SU-DHL-6 (cell line): ENCODE measurements at regions not wholly inside any gene's neighbourhood (a gene's known extent, or its start where the extent isn't known, plus 50 kb on each side); places are given as distances from the start of the nearest gene placed in this dataset.

ENCODE experiments used
- H2AFZ ChIP-seq: fragments of 200-600 bp; sonication (generic); 2 replicates; pipeline ENCODE4 v1.6.1; 2014; ENCODE audit warnings: low read depth, mild to moderate bottlenecking, moderate library complexity, mixed read lengths, antibody characterized with exemption, low read length; ENCODE audit not compliant: severe bottlenecking
- H3F3A ChIP-seq: fragments of 200-600 bp; shearing (Covaris generic); 2 replicates; pipeline ENCODE4 v1.6.0; 2016; ENCODE audit warnings: antibody characterized with exemption, mild to moderate bottlenecking; ENCODE audit not compliant: insufficient read depth
- H3K27ac ChIP-seq: fragments of 200-600 bp; sonication (generic); 2 replicates; pipeline ENCODE4 v1.5.1; 2016; ENCODE audit warnings: low read depth, mild to moderate bottlenecking, low read length, moderate library complexity, mixed read lengths
- H3K27me3 ChIP-seq: fragments of 200-600 bp; sonication (generic), shearing (Covaris generic); 2 replicates; pipeline ENCODE4 v1.6.0; 2014; ENCODE audit warnings: mild to moderate bottlenecking, low read length
- H3K36me3 ChIP-seq: fragments of 200-600 bp; sonication (generic); 2 replicates; pipeline ENCODE4 v1.6.1; 2014; ENCODE audit warnings: mild to moderate bottlenecking, low read length, mixed read lengths
- H3K4me2 ChIP-seq: fragments of 300-600, 200-600 bp; shearing (Covaris generic), sonication (generic); 2 replicates; pipeline ENCODE4 v1.6.0; 2014; ENCODE audit warnings: low read length, low read depth, mild to moderate bottlenecking; ENCODE audit not compliant: poor library complexity, severe bottlenecking
- H3K4me3 ChIP-seq: fragments of 200-600 bp; sonication (generic); 2 replicates; pipeline ENCODE4 v1.5.1; 2014; ENCODE audit warnings: antibody characterized with exemption, low read length, mild to moderate bottlenecking, mixed read lengths; ENCODE audit not compliant: insufficient read depth, poor library complexity, severe bottlenecking
- H3K79me2 ChIP-seq: fragments of 200-600 bp; sonication (generic); 2 replicates; pipeline ENCODE4 v1.6.1; 2014; ENCODE audit warnings: mild to moderate bottlenecking, low read length, moderate library complexity; ENCODE audit not compliant: insufficient read depth
- H3K9ac ChIP-seq: fragments of 200-600 bp; sonication (generic); 2 replicates; pipeline ENCODE4 v1.7.0; 2014; ENCODE audit warnings: mild to moderate bottlenecking, low read length
- H3K9me2 ChIP-seq: fragments of 200-600 bp; sonication (generic); replicated peaks from 2 replicates; pipeline ENCODE4 v1.6.1; 2014; ENCODE audit warnings: low read length; ENCODE audit not compliant: insufficient read depth
- H3K9me3 ChIP-seq: fragments of 200-600 bp; sonication (generic); 2 replicates; pipeline ENCODE4 v1.6.1; 2014; ENCODE audit warnings: low read length, mixed read lengths; ENCODE audit not compliant: insufficient read depth
- H4K20me1 ChIP-seq: fragments of 200-600 bp; sonication (generic); 2 replicates; pipeline ENCODE4 v1.6.1; 2014; ENCODE audit warnings: low read depth, mild to moderate bottlenecking, antibody characterized with exemption, low read length, moderate library complexity, mixed read lengths
- EZH2phosphoT487 ChIP-seq: fragments of 200-600 bp; sonication (generic), shearing (Covaris generic); conservative IDR thresholded peaks from 2 replicates; pipeline ENCODE4 v1.6.1; 2018; ENCODE audit warnings: mild to moderate bottlenecking, antibody characterized with exemption, low read length, moderate library complexity, mixed read lengths
- TF ChIP-seq, protein P1 (sequence below): fragments of 200-600 bp; sonication (generic); IDR thresholded peaks from one replicate; pipeline ENCODE4 v1.5.1; 2017; ENCODE audit warnings: antibody characterized with exemption, mild to moderate bottlenecking, low read length, moderate library complexity; ENCODE audit not compliant: insufficient read depth, poor library complexity, severe bottlenecking

DNA sequence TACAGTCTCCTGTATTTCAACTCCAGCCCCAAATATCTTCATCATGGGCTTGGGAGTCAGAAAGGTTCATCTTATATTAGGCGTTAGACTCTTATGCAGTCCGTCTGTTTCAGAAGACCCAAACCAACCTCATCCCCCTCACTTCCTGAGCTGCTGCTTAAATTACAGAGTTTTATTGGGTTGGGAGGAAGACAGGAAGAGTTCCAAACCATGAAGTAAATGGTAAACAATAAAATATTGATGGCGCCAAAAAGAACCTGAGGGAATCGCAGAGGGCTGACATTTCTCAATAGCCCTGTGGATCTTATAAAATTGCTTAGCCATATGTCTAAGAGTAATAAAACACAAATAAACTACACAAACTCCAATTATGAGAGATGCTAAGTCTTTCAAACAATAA is 116.9 kb upstream of the C3orf80 start:
- H3K9me3 ChIP-seq: no peaks in the 10 kb centered on the region
- no peak overlapping the region for H3K4me3 ChIP-seq
- no peak overlapping the region for H2AFZ ChIP-seq
- H3K4me2 ChIP-seq: no peak overlapping the region
- no peaks in the 10 kb centered on the region for H3K27me3 ChIP-seq
- H3K79me2 ChIP-seq: no peaks in the 10 kb centered on the region
- H3K9me2 ChIP-seq: no peaks in the 10 kb centered on the region
- H3K36me3 ChIP-seq: no peaks in the 10 kb centered on the region
- TF ChIP-seq, protein P1, sequence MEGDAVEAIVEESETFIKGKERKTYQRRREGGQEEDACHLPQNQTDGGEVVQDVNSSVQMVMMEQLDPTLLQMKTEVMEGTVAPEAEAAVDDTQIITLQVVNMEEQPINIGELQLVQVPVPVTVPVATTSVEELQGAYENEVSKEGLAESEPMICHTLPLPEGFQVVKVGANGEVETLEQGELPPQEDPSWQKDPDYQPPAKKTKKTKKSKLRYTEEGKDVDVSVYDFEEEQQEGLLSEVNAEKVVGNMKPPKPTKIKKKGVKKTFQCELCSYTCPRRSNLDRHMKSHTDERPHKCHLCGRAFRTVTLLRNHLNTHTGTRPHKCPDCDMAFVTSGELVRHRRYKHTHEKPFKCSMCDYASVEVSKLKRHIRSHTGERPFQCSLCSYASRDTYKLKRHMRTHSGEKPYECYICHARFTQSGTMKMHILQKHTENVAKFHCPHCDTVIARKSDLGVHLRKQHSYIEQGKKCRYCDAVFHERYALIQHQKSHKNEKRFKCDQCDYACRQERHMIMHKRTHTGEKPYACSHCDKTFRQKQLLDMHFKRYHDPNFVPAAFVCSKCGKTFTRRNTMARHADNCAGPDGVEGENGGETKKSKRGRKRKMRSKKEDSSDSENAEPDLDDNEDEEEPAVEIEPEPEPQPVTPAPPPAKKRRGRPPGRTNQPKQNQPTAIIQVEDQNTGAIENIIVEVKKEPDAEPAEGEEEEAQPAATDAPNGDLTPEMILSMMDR: no peak
- no peak for TF ChIP-seq EZH2phosphoT487
- no peak overlapping the region for H3K9ac ChIP-seq
- no peaks in the 10 kb centered on the region for H4K20me1 ChIP-seq
- H3F3A ChIP-seq: no peaks in the 10 kb centered on the region
- H3K27ac ChIP-seq: no peak overlapping the region

DNA sequence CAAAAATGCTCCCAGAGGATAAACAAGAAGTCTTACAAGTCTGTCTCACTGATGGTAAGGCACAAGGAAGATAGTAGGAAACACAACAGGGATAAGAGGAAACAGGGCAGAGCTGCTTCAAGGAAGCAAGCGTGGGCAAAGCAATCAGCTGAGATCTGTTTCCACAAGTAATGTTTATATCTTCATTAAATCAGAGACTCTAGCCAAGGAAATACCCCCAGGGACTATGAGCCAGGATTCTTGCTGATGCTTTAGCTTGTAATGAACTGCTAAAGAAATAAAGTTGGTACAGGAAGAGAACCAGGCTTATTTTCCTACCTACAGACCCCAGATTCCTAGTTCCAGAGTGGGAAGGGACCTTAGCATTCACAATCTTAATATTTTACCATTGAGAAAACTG is 112.7 kb upstream of the C3orf80 start:
- Histone ChIP-seq H2AFZ (no peak overlapping the region), H4K20me1 (no peaks in the 10 kb centered on the region), H3K4me3 (no peak overlapping the region), H3K27me3 (no peaks in the 10 kb centered on the region), H3K79me2 (no peaks in the 10 kb centered on the region), H3K9me3 (no peaks in the 10 kb centered on the region), H3F3A (no peaks in the 10 kb centered on the region), H3K9me2 (0 out of 2 replicates have a peak, but pooled peaks cover 3% of the 10 kb centered on the region), H3K36me3 (no peaks in the 10 kb centered on the region), H3K4me2 (no peak overlapping the region), H3K9ac (no peak overlapping the region), H3K27ac (no peak overlapping the region)
- TF ChIP-seq EZH2phosphoT487: no peak
- TF ChIP-seq, protein P1: no peak

DNA sequence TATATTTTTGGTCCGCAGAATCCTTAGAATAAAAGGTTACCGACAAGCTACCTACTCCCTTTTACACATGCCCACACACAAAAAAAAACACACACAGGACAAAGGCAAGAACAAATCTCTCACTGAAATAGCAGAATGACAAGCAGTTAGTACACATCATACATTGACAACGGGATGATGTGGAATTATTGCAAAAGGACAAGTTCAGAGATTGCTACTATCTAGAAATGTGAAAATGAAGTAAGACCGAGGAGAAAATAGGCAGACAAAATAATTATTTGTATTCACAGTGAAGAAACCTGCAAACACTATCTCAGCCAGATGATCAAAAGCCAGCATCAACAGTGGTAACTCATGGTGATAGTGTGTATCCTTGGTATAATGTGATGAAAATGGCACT is 112.2 kb upstream of the C3orf80 start:
- TF ChIP-seq EZH2phosphoT487: no peak
- TF ChIP-seq, protein P1: no peak
- H3F3A ChIP-seq: no peaks in the 10 kb centered on the region
- no peak overlapping the region for H2AFZ ChIP-seq
- H3K4me3 ChIP-seq: no peak overlapping the region
- no peaks in the 10 kb centered on the region for H3K79me2 ChIP-seq
- no peaks in the 10 kb centered on the region for H3K36me3 ChIP-seq
- no peaks in the 10 kb centered on the region for H3K9me3 ChIP-seq
- 0 out of 2 replicates have a peak, but pooled peaks cover 4% of the 10 kb centered on the region for H3K9me2 ChIP-seq
- H3K27me3 ChIP-seq: no peaks in the 10 kb centered on the region
- no peak overlapping the region for H3K27ac ChIP-seq
- no peaks in the 10 kb centered on the region for H4K20me1 ChIP-seq
- no peak overlapping the region for H3K9ac ChIP-seq
- no peak overlapping the region for H3K4me2 ChIP-seq
